ENCODE measurements at regions not wholly inside any gene's neighbourhood (a gene's known extent, or its start where the extent isn't known, plus 50 kb on each side); places are given as distances from the start of the nearest gene placed in this dataset.

DNA sequence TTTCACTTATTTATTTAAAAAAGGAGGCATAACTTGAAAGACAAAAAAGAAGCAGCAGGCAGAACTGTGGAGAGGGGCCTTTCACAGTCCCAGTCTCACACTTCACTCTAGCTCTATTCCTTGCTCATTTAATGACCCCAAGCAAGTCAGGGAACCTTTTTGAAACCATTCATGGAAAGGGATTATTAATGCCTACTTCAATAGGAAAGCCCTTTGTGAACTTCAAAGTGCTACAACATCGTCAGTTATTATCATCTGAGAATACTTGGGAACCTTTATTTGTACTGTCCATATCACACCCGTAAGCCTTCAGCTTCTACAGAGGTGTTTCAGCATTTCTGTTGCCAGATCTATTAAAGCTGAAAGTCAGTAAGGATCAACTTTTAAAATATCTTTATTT lies 320.2 kb downstream of the TMEM161B start:
- DNase-seq: no peak

DNA sequence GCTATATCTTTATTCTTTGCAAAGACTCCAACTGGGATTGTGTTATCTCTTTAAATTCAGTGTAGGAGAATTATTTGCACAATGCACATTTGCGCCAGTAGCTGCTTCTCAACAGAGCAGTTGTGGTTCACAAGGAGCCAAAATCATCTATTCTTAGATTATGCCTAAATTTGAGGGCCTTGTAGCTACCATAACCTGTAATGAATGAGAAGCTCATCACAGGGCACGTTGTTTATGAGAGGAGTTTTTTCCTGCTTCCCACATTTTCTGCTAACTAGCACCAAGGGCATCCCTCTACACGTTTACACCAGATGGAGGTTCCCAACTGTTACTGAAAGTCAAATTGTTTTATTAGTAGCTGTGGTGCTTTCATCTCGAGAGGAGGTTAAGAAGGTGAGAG lies 322.4 kb downstream of the TMEM161B start:
- DNase-seq: no peak

DNA sequence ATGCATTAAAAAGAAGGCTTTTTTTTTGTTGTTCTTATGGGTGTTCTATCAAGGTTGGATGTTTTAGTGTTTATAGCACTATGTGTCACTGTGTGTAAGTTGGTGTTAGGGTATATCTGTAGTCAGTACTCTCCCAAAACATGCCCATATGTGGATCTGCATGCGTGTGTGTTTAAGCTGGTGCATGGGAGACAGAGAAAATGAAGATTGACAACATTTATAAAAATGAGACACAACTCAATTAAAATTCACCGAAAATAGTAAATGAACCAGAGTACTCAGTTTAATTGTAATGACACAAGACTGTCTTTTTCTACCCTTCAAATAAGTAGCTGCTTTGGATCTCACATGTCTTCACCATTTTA lies 323.4 kb downstream of the TMEM161B start:
- no peak for DNase-seq

DNA sequence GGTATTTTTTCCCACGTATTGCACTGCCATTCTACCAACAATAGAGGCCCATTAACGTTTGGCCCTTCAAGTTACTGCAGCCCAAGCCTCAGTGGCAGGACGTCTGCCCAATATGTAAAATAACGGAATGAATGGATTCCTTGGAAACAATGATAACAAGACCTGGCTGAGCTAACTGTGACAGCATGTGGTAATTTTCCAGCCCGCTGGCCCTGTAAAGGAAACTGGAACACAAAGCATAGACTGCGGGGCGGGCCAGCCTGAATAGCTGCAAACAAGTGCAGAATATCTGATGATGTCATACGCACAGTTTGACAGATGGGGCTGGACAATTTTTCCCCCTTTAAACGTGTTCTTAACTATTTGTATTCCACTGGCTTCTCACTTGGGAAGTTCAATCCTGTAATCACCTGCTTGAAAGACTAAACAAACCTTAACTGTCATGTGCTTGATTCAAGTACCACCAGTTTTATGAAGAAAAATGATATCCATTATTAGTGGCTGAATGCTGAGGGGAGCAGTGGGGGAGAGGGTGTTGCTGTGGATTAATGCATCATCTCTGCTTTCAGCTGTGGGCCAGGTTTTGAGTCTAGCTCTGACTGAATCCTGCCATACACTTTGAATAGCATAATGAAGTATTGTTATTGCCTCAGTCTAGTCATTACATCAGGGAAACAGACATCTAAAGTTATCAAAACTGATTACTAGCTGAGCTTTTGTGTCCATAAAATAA lies 323.9 kb downstream of the TMEM161B start:
- no peak for DNase-seq

DNA sequence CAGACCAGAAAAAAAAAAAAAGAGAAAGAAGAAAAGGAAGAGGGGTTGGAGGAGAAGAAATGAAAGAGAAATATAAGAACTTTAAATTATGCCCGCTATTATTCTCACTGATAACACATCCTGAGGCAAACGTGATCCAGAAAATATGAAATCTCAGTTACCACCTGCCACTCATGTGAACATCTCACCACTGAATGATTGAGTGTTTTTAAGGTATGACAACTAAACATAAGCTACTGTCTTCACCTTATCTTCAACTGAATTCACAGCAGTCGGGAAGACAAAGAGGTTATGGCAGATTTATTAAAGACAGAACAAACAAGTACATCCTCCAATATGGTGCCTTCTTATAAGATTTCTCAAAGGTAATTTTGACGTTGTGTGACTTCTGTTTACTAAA lies 327.9 kb downstream of the TMEM161B start:
- DNase-seq: no peak

DNA sequence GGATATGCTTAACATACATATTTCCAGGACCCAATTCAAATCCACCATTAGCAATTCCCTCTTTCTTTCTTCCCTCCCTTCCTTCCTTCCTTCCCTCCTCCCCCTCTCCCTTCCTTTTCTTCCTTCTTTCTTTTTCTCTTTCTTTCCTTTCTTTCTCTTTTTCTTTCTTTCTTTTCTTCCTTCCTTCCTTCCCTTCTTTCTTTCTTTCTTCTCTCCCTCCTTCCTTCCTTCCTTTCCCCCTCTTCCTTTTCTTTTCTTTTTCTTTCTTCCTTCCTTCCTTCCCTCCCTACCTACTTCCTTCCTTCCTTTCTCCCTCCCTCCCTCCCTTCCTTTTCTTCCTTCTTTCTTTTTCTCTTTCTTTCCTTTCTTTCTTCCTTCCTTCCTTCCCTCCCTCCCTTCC lies 332.0 kb downstream of the TMEM161B start:
- DNase-seq: no peak

DNA sequence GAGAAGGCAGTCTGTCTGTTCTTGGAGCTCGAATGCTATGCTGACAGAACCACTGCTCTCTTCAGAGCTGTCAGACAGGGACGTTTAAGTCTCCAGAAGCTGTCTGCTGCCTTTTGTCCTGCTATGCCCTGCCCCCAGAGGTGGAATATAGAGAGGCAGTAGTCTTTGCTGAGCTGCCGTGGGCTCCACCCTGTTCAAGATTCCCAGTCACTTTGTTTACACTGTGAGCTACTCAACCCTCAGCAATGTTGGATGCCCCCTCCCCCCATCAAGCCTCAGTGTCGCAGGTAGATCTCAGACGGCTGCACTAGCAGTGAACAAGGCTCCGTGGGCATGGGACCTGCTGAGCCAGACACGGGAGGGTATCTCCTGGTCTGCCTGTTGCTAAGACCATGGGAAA lies 344.2 kb downstream of the TMEM161B start:
- no peak for DNase-seq

DNA sequence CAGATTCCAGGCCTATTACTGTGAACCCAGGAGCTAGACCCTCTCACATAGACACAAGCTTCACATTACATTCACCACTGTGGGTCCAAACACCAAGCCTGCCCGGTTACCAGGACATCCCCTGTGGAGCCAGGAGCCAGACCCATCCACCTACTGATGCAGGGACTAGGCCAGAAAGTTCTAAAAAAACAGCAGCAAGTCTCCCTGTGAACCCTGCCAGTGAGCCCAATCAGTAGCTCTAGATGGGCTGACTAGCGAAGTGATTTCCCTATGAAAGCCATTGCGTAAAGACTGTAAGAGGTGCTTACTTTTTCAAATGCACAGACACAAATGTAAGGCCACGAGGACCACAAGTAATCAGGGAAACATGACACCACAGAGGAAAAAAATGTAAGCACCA lies 352.3 kb downstream of the TMEM161B start:
- no peak for DNase-seq

DNA sequence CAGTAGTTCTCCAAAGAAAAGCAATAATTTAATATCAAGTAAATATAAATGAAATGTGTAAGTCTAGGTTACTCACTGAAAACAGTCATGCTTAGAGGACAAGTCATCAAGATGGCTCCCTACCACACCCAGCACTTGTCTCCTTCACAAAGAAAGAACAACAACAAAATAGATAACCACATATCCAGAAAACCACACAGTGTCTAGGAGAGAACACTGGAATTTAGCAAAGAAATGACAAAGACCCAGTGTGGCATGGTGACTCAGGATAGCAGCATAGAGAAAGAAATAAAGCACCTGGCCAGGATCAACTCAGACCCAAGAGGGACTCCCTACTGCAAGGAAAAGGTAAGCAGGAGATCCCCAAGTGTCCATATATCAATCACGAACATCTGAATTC lies 356.2 kb downstream of the TMEM161B start:
- DNase-seq: no peak

DNA sequence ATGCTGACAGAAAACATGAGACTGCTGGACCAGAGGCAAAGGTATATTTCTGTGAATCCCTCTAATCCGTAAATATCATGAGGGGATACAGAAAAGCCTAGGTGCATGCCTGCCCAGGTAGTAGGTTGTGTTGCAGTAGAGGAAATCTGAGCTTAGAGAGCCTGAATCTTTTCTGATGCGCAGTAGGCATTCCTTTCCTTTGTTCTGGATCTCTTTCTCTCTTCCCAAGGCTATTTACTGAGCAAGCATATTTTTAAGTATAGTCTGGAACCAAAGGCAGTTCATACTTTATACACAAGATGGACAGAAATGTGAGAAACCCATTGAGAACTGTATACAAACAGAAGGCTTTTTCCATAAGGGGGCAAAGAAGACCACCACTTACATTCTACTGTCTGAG lies 359.3 kb downstream of the TMEM161B start:
- no peak for DNase-seq

DNA sequence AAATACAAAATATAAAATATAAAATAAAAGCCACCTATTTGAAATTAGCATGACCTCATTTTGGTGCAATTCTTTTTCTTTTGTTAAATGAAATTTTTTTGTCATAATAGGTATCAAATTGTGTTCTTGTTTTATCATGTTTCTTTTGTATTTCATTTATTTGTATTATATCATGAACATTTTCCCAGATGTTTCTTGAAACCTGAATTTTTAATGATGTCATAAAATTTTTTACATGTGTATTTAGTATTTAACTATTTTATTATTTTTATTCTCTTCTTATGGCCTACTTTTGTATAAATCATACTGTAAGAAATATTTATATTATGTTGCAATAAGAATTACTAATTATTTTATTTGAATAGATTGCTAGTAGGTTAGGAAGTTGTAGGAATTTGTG lies 361.7 kb downstream of the TMEM161B start:
- no peak for DNase-seq

DNA sequence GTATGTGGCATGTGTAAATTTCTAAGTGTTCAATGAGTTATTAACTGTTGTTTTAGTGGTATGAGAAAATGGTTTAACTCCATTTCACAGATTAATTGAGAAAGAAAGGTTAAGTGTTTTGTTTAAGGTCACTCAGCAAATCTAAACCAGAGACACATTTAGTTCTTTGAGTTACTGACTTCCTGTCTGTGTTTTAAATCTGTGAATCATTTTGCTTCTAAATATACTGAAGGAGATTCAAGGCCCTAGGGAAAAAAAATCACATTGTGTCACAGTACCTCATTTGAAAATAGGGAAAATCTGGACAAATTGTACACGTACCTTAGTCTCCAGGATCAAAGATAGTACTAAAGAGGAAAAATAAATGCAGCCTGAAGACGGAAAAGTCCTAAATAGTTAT lies 368.2 kb downstream of the TMEM161B start:
- DNase-seq: no peak

DNA sequence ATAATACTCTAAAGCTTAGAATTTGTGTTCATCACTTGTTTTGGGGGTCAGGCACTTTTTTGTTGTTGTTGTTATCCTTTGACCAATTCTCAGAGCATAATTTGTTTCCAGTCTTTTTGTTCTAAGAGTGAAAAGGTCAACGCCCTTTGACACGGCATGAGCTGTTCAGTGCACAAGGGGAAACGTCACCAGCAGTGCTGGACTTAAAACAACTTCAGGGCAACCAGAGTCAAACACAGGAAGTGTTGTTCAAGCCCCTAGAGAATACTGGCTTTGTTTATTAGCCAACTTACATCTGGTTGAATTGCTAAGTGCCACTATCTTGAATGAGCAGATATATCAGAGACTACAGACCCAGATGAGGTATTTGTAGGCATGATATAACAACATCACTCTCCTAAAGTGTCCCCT lies 368.9 kb downstream of the TMEM161B start:
- no peak for DNase-seq

DNA sequence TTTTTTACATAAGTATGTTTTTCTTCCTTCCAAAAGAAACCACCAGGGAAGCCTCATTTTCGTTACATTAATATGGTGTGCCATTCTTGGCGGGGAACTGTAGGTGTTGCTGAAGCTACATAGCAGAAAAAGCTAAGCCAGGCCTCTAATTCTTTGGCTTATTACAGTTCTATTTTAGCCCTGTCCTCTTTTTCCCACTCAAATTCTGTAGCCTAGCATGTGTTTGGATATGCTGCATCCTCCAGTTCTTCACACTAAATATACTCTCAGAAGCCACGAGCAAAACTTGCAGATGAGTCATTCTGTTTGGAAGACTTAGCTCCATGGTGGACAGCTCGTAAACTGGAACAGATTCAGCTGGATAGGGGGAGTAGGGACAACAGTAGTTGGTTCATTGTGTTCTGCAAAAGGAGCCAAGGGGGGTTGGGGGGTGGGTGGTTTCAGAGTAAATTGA lies 369.4 kb downstream of the TMEM161B start:
- DNase-seq: no peak

DNA sequence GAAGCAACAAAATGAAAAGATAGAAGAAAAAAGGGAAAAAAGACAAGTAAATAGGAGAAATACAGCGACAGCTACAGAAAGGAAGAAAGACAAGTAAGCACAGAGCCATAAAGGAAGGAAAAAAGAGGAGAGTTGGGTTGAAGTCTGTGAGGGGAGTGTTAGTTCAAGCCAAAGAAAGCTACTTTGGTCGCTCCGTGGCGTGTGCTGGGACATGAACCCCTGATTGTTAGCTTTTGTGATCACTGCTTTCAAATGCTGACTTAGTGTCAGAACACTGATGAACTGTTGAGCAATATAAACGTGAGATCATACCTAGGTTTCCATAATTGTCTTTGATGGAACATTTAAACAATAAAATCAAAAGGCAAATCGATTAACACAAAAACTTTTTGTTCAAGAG lies 370.1 kb downstream of the TMEM161B start:
- DNase-seq: no peak

DNA sequence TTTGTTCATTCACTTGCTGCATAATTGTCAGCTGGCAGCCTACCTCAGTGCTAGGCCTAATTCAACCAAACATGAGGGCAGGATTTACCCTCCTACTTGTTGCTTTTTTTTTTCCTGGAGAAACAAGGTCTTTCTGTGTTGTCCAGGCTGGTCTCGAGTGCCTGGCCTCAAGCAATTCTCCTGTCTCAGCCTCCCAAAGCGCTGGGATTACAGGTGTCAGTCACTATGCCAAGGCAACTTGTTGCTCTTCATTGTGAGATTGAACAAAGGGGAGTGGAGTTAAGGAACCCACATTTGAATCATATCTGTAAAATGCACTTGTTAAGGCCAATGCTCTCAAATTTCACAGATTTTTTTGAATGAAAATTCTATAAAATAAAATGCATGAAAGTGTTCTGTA lies 380.5 kb downstream of the TMEM161B start:
- DNase-seq: no peak

DNA sequence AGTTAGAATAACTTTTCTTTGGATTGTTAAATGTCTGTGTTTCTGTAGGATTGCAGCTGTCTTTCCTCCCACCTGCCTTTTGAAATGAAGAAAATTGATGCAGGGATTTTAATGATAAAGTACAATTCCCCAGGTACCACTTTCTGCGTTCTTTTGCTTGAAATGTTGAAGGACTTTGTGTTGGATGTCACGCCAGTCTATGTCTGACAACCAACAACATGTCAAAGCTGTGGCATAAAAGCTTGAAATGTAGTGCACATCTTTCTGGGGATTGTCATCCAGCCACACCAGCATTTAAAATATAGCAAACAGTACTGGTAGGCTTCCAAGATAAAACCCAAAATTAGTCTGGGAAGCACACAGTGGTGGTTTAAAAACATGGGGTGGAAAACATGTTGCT lies 381.4 kb downstream of the TMEM161B start:
- DNase-seq: no peak

DNA sequence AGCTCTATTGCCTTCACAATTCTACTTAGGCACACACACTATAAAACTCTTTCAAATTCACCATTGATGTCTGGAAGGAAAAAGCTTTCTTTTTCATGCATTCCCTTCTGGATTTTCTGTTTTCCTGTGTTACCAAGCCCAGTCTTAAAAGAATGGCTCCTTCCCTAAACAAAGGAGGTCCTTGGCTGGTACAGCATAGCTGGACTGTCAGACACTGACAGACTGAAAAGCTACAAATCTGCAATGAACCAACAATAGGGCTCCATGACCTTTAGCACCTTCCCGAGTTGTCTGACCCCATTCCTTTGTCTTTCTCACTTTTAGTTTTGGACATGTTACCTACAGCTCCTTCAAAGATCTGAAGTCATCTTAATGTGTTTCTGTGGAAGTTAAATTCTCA lies 382.5 kb downstream of the TMEM161B start:
- no peak for DNase-seq

DNA sequence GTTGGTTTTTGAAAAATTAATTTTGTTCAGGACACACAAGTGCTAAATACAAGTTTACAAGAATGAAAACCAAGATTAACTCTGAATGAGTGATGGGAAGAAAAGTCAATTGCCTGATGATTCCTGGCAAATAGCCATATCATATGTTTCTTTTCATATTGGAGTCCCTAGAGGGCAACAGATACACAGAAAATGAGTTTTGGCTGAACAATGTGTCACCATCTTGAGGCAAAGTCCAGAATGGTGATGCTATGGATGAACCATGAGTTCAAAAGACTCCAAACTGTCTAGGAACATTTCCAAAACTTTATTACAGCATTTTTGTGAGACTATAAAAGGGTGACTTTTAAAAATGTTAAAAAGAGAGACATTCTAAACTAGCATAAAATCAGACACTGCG lies 382.9 kb downstream of the TMEM161B start:
- no peak for DNase-seq

DNA sequence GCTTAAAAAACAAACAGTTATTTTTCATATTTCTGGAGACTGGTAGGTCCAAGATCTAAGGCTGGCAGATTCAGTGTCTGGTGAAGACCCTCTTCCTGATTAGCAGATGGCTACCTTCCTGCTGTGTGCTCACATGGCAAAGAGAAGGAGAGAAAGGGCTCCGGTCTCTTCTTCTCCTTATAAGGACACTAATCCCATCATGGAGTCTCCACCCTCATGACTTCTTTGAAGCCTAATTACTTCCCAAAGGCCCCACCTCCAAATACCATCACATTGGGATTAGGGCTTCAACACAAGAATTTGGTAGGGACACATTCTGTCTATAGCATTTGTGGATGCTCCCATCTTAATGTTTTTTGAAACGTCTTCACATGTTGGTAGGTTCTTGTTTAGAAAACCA lies 391.1 kb downstream of the TMEM161B start:
- no peak for DNase-seq

DNA sequence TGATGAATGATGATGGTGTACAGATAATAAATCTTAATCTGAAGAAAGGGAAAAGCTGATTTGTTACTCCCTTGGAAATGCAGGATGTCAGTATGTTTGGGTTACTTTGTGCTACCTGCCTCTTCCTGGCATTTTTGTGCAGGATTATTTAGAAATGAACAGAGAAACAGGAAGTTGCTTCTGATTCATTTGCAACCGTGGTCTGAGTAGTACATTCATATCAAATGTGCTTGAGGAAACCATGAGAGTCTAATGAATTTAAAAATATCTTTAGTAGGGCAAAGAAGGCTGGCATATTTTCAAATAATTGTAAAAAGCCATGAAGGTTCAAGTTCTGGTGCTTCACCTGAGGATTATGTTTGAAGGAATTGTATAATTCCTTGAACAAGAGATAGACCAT lies 391.6 kb downstream of the TMEM161B start:
- no peak for DNase-seq

DNA sequence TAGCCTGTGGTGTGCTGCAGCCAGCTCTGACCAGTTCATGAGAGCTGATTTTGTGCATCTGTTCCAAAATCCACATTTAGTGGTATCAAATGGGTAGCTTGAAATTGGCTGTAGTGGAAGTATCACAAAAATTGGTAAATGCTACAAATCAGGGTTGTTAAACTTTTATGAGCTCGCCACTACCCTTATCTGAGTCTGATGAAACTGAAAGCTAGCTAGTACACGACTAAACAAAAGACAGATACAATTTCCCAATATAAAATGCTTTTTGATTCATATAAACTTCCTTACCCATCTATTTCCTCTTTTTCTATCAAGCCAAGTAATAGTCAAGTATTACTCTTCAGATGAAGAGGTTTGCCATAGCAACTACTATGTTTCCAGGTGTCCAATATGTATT lies 392.0 kb downstream of the TMEM161B start:
- DNase-seq: no peak

DNA sequence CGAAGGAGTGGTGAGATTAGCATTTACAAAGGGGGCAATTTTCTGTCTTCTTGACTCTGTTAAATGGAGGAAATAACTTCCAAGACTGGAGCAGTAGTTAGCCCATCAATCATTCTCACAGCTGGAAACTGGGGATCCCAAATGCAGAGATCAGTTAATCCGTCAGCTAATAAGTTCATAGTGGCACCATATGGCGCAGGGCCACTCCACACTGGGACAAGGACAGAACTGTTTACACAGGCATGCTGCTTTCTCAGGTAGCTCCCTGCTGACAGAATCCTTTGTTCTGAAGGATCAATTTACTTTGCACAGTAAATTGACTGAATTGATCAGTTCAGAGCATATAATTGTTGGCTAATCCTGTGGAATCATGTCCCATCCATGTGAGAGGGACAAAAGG lies 395.7 kb downstream of the TMEM161B start:
- DNase-seq: no peak

DNA sequence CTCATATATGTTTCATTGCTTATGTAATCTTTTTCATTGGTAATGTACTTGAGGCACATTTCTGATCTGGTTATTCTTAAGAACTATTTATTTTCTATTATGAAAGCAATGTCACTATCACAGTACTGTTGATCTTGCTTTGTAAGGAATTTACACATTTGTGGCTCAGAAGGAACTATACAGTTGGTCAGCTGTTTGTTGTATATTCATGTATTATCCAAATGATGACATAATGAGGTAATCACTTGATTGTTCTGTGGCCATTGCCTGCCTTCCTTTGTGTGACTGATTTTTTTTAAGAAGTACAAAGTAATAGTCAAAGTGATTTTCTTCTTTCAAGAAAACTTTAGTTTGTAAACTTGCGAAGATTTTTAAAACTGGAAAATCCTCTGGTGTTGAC lies 399.9 kb downstream of the TMEM161B start:
- no peak for DNase-seq

DNA sequence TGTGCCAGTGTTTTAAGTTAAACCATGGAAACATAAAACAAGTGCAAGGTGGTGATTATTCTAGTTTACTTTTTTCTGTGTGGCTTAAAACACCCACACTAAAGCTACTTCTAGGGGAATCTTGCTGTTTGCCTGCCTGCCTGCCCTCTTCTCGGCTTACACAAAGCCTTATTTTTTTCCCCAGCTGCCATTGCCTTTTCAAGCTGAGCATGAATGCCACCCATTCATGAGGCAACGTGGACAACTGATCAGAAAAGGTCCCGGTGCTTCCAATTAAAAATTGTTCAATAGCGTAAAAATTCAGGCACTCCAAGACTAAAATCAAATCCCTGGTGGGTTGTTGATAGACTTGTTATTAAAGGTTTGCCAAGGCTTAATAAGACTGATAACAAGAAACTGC lies 401.4 kb downstream of the TMEM161B start:
- DNase-seq: no peak

DNA sequence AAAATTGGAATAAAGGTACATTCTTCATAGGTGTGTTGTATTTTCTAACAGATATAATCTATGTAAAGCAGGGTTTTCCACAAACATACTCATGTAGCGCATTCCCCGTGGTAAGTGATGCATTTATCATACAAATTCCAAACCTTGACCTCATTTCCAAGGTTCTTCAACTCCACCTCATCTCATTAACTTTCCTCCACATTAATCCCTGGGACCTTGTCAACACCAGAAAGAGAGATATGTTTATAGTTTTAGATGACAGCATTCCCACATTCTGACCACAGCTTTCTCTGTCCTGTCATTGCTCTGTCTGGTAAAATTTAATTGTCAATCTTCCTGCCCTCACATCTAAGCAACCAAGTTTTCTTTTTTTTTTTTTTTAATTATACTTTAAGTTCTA lies 415.1 kb downstream of the TMEM161B start:
- no peak for DNase-seq
